H1 (cell line): ENCODE measurements at regions not wholly inside any gene's neighbourhood (a gene's known extent, or its start where the extent isn't known, plus 50 kb on each side); places are given as distances from the start of the nearest gene placed in this dataset.

Experiments
- CTCF ChIA-PET: fragments of 300-600 bp; sonication (Branson Sonifier 250); formaldehyde crosslinking; loops from one replicate; lab custom pipeline; 2021; ENCODE audit not compliant: partially characterized antibody; lab: Charles Lee
- POLR2A ChIA-PET: fragments of 300-600 bp; sonication (Branson Sonifier 250); formaldehyde crosslinking; loops from one replicate; lab custom pipeline; 2021; ENCODE audit warnings: inconsistent platforms; ENCODE audit not compliant: partially characterized antibody; lab: Charles Lee
- DNase-seq, 2 experiments: peaks; one replicate each; pipeline versions ENCODE4 v3.0.0 to v3.0.0-alpha.2; 2010 to 2022; ENCODE audit warnings: low spot score in 2 of 2, low read depth in 1 of 2, mixed read lengths in 1 of 2
- FAIRE-seq: peaks from 2 replicates; lab custom pipeline; 2011; peaks lifted over from hg19 to GRCh38; lab: Jason Lieb, UNC
- H2AFZ ChIP-seq: 2 replicates; pipeline ENCODE4 v1.8.1; 2012; ENCODE audit warnings: low read length, inconsistent platforms
- H2AK5ac ChIP-seq: 2 replicates; pipeline ENCODE4 v1.6.1; 2013; ENCODE audit warnings: low read depth, low read length
- H2BK120ac ChIP-seq: replicated peaks from 2 replicates; pipeline ENCODE3; 2013; ENCODE audit warnings: low read depth, low read length, inconsistent platforms
- H2BK12ac ChIP-seq: 2 replicates; pipeline ENCODE4 v1.6.1; 2013; ENCODE audit warnings: low read depth, low read length
- H2BK15ac ChIP-seq: 2 replicates; pipeline ENCODE4 v1.6.1; 2013; ENCODE audit warnings: low read length
- H2BK20ac ChIP-seq: 2 replicates; pipeline ENCODE4 v1.6.1; 2013; ENCODE audit warnings: low read length
- H2BK5ac ChIP-seq: 2 replicates; pipeline ENCODE4 v1.6.1; 2013; ENCODE audit warnings: low read depth, low read length
- H3K14ac ChIP-seq: 2 replicates; pipeline ENCODE4 v1.6.1; 2013; ENCODE audit warnings: inconsistent platforms; ENCODE audit not compliant: insufficient read length
- H3K18ac ChIP-seq: 2 replicates; pipeline ENCODE4 v1.6.1; 2013; ENCODE audit warnings: low read length; ENCODE audit errors: extremely low read depth
- H3K23ac ChIP-seq: 2 replicates; pipeline ENCODE4 v1.6.1; 2013; ENCODE audit warnings: inconsistent platforms; ENCODE audit not compliant: insufficient read length
- H3K23me2 ChIP-seq: 2 replicates; pipeline ENCODE4 v1.6.1; 2013; ENCODE audit warnings: low read depth, low read length
- H3K27ac ChIP-seq: 2 replicates; pipeline ENCODE4 v1.6.1; 2011; ENCODE audit warnings: low read depth, low read length, inconsistent platforms
- H3K27me3 ChIP-seq, 4 experiments: replicated peaks in 1 of 4; 1 replicate in 1 of 4; 2 replicates in 3 of 4; pipeline versions ENCODE4 v1.6.1 to v1.8.1; 2011 to 2013; ENCODE audit warnings: low read length in 3 of 4, mild to moderate bottlenecking in 3 of 4, inconsistent platforms in 2 of 4, mixed read lengths in 2 of 4, moderate library complexity in 1 of 4; ENCODE audit not compliant: control insufficient read depth in 3 of 4, insufficient read depth in 3 of 4; ENCODE audit errors: extremely low read depth in 1 of 4
- H3K36me3 ChIP-seq, 4 experiments: 2 replicates each; pipeline versions ENCODE4 v1.6.1 to v1.8.1; 2011 to 2013; ENCODE audit warnings: mild to moderate bottlenecking in 4 of 4, low read length in 3 of 4, moderate library complexity in 2 of 4, control low read depth in 1 of 4, inconsistent platforms in 1 of 4; ENCODE audit not compliant: insufficient read depth in 4 of 4, control insufficient read depth in 2 of 4
- H3K4ac ChIP-seq: replicated peaks from 2 replicates; pipeline ENCODE3; 2013; ENCODE audit warnings: low read length, low read depth, mixed read lengths, inconsistent platforms; ENCODE audit not compliant: insufficient read length
- H3K4me1 ChIP-seq, 4 experiments: replicated peaks in 1 of 4; 1 replicate in 1 of 4; 2 replicates in 3 of 4; pipeline versions ENCODE4 v1.6.1 to v1.8.1; 2011 to 2013; ENCODE audit warnings: low read length in 3 of 4, inconsistent platforms in 2 of 4, mixed read lengths in 1 of 4; ENCODE audit not compliant: insufficient read depth in 4 of 4, control insufficient read depth in 3 of 4
- H3K4me2 ChIP-seq, 2 experiments: 2 replicates each; pipeline versions ENCODE4 v1.6.1 to v1.8.1; 2011 to 2013; ENCODE audit warnings: low read depth in 2 of 2, low read length in 2 of 2, control low read depth in 1 of 2, inconsistent platforms in 1 of 2, mild to moderate bottlenecking in 1 of 2; ENCODE audit not compliant: insufficient read depth in 1 of 2
- H3K4me3 ChIP-seq, 4 experiments: fragments of 200-600, 300-600 bp in 1 of 4; sonication (generic), shearing (Covaris generic), sonication (Bioruptor Twin) in 1 of 4; 2 replicates each; pipeline versions ENCODE4 v1.5.1 to v1.8.1; 2011 to 2016; ENCODE audit warnings: low read length in 4 of 4, low read depth in 3 of 4, control low read depth in 2 of 4, inconsistent platforms in 2 of 4, mild to moderate bottlenecking in 2 of 4, mixed read lengths in 1 of 4, moderate library complexity in 1 of 4; ENCODE audit not compliant: insufficient read depth in 2 of 4; ENCODE audit errors: extremely low read depth in 1 of 4
- H3K56ac ChIP-seq: replicated peaks from 2 replicates; pipeline ENCODE3; 2013; ENCODE audit warnings: low read depth, mild to moderate bottlenecking, mixed read lengths, low read length, inconsistent platforms; ENCODE audit not compliant: insufficient read length
- H3K79me1 ChIP-seq: 2 replicates; pipeline ENCODE4 v1.6.1; 2013; ENCODE audit warnings: low read depth, low read length, control low read depth
- H3K79me2 ChIP-seq, 2 experiments: 2 replicates each; pipeline versions ENCODE4 v1.6.1 to v1.8.1; 2012 to 2013; ENCODE audit warnings: low read length in 2 of 2, mild to moderate bottlenecking in 2 of 2, inconsistent platforms in 1 of 2; ENCODE audit not compliant: insufficient read depth in 2 of 2, control insufficient read depth in 1 of 2
- H3K9ac ChIP-seq, 4 experiments: replicated peaks in 1 of 4; 1 replicate in 1 of 4; 2 replicates in 3 of 4; pipeline versions ENCODE4 v1.6.1 to v1.8.1; 2011 to 2013; ENCODE audit warnings: low read depth in 3 of 4, low read length in 3 of 4, control low read depth in 2 of 4, mild to moderate bottlenecking in 2 of 4, moderate library complexity in 2 of 4, inconsistent platforms in 1 of 4; ENCODE audit errors: extremely low read depth in 1 of 4
- H3K9me3 ChIP-seq, 2 experiments: 2 replicates each; pipeline versions ENCODE4 v1.6.1 to v1.8.1; 2012 to 2013; ENCODE audit warnings: mild to moderate bottlenecking in 2 of 2, moderate library complexity in 2 of 2, control low read depth in 1 of 2, inconsistent platforms in 1 of 2, low read depth in 1 of 2, low read length in 1 of 2, mixed read lengths in 1 of 2; ENCODE audit not compliant: insufficient read depth in 2 of 2
- H4K20me1 ChIP-seq, 2 experiments: replicated peaks in 1 of 2; 2 replicates each; pipeline versions ENCODE3 to v1.8.1; 2011 to 2013; ENCODE audit warnings: inconsistent platforms in 2 of 2, low read length in 2 of 2, mild to moderate bottlenecking in 1 of 2; ENCODE audit not compliant: insufficient read depth in 2 of 2, control insufficient read depth in 1 of 2
- H4K5ac ChIP-seq: 2 replicates; pipeline ENCODE4 v1.6.1; 2013; ENCODE audit warnings: low read length, low read depth, mixed read lengths, inconsistent platforms; ENCODE audit not compliant: insufficient read length
- H4K8ac ChIP-seq: 2 replicates; pipeline ENCODE4 v1.8.0; 2013; ENCODE audit warnings: mild to moderate bottlenecking, moderate library complexity, low read length, inconsistent platforms; ENCODE audit not compliant: insufficient read depth; ENCODE audit errors: extremely low read depth
- H4K91ac ChIP-seq: replicated peaks from 2 replicates; pipeline ENCODE3; 2013; ENCODE audit warnings: low read length, mixed read lengths, inconsistent platforms; ENCODE audit not compliant: insufficient read length
- CTCF ChIP-seq, 3 experiments: IDR thresholded peaks; 1 replicate in 2 of 3; 2 replicates in 1 of 3; pipeline versions ENCODE4 v1.5.1 to v1.6.1; 2011; ENCODE audit warnings: low read length in 3 of 3, mild to moderate bottlenecking in 3 of 3, inconsistent platforms in 2 of 3, low read depth in 1 of 3, moderate library complexity in 1 of 3; ENCODE audit not compliant: insufficient read depth in 1 of 3; ENCODE audit errors: control extremely low read depth in 1 of 3
- GABPA ChIP-seq: IDR thresholded peaks from 2 replicates; pipeline ENCODE4 v1.6.1; 2011; ENCODE audit warnings: mild to moderate bottlenecking, low read length, moderate library complexity, borderline replicate concordance; ENCODE audit not compliant: insufficient read depth
- HDAC6 ChIP-seq: IDR thresholded peaks from one replicate; pipeline ENCODE4 v1.7.1; 2012; ENCODE audit warnings: low read depth, mild to moderate bottlenecking, inconsistent platforms, low read length, moderate library complexity
- KDM4A ChIP-seq: IDR thresholded peaks from one replicate; pipeline ENCODE4 v1.7.1; 2012; ENCODE audit warnings: low read depth, mild to moderate bottlenecking, moderate library complexity, low read length, inconsistent platforms; ENCODE audit not compliant: severe bottlenecking
- SIN3A ChIP-seq, 2 experiments: IDR thresholded peaks in 1 of 2; conservative IDR thresholded peaks in 1 of 2; 2 replicates each; pipeline ENCODE4 v1.6.1; 2011 to 2012; ENCODE audit warnings: low read length in 2 of 2, improper control_type of control experiment in 1 of 2, low read depth in 1 of 2, mild to moderate bottlenecking in 1 of 2
- SP1 ChIP-seq: IDR thresholded peaks from 2 replicates; pipeline ENCODE4 v1.6.1; 2011; ENCODE audit warnings: low read depth, low read length
- SUZ12 ChIP-seq: fragments of 200-600 bp; sonication (generic); IDR thresholded peaks from 2 replicates; pipeline ENCODE4 v1.6.1; 2012; ENCODE audit warnings: mild to moderate bottlenecking, inconsistent platforms, low read length, moderate library complexity, mixed read lengths
- WGBS, 2 experiments: shearing (Covaris generic) in 1 of 2; methylation state at CpG; one replicate each; pipeline versions ENCODE4 v1.1.6 to v1.1.7; 2013 to 2015; ENCODE audit warnings: low lambda C conversion rate in 2 of 2, mixed read lengths in 2 of 2, inconsistent platforms in 1 of 2, low coverage in 1 of 2, missing lambda C conversion rate in 1 of 2; ENCODE audit not compliant: insufficient replicate concordance in 2 of 2, insufficient coverage in 1 of 2, insufficient read length in 1 of 2; ENCODE audit errors: extremely low coverage in 1 of 2, missing lambda C conversion rate in 1 of 2; 5-methylcytosine and 5-hydroxymethylcytosine counted together

- Histone ChIP-seq H3K18ac (no peak overlapping the region), H4K20me1 (no peaks in the 10 kb centered on the region), H3K23me2 (no peaks in the 10 kb centered on the region; the same call in 1 of the 2 replicates), H3K4ac (no peak overlapping the region), H2BK12ac (no peak overlapping the region), H3K14ac (no peak overlapping the region), H3K4me3 (no peak overlapping the region), H2BK20ac (no peak overlapping the region), H3K23ac (no peak overlapping the region), H3K9ac (no peak overlapping the region), H4K8ac (no peak overlapping the region), H2BK5ac (no peak overlapping the region), H3K4me2 (no peak overlapping the region), H2AFZ (no peak overlapping the region), H4K91ac (no peak overlapping the region), H4K5ac (no peak overlapping the region), H3K79me1 (no peaks in the 10 kb centered on the region), H3K27ac (no peak overlapping the region), H3K36me3 (no peaks in the 10 kb centered on the region), H3K79me2 (no peaks in the 10 kb centered on the region), H3K56ac (no peak overlapping the region), H2AK5ac (no peak overlapping the region), H3K9me3 (no peaks in the 10 kb centered on the region), H3K27me3 (no peaks in the 10 kb centered on the region), H2BK15ac (no peak overlapping the region), H3K4me1 (no peaks in the 10 kb centered on the region), H2BK120ac (no peak overlapping the region)
- TF ChIP-seq CTCF (IDR thresholded peaks at IDR 0.05; ENCODE audit: control extremely low read depth in 1 of 3, insufficient read depth in 1 of 3, low read depth in 1 of 3, low read length in 3 of 3) (no peak), SP1 (no peak), GABPA (no peak), KDM4A (no peak), HDAC6 (no peak), SIN3A (conservative IDR thresholded peaks at IDR 0.05 in 1 of 2, IDR thresholded peaks at IDR 0.05 in 1 of 2; ENCODE audit: low read depth in 1 of 2, low read length in 2 of 2) (no peak), SUZ12 (no peak)
- ChIA-PET POLR2A (no interaction called here), CTCF (interaction anchor here (0.6 to 1.9 kb wide), 7 partner anchors 9 to 561 kb away, joined by 3 to 5 read pairs (median 3); no protein-coding TSS in a partner anchor)
- FAIRE-seq, result no peak
- 92% methylated on average over 6 of the region's 6 CpGs; no CpG with 5 or more reads in 1 of the 2 experiments for whole genome bisulfite sequencing, 2 experiments
- no peak for DNase-seq
Measured at GRCh38 chr11:115920841-115921480, 416.7 kb upstream of the CADM1 start.
